ENCODE measurements at regions not wholly inside any gene's neighbourhood (a gene's known extent, or its start where the extent isn't known, plus 50 kb on each side); places are given as distances from the start of the nearest gene placed in this dataset.

GRCh38 chr5:51104556-51104955 lies 278.7 kb upstream of the ISL1 start:
- DNase-seq (ENCODE audit: low read depth) = no peak
- no peak for TF ChIP-seq CTCF (IDR thresholded peaks at IDR 0.05; ENCODE audit: insufficient read depth, low read length)
- no peak overlapping the region for H3K4me3 ChIP-seq (ENCODE audit: low read depth, low read length)

GRCh38 chr5:51109786-51110410 lies 273.4 kb upstream of the ISL1 start:
- no peak for TF ChIP-seq CTCF (IDR thresholded peaks at IDR 0.05; ENCODE audit: insufficient read depth, low read length)
- H3K4me3 ChIP-seq (ENCODE audit: low read depth, low read length) = no peak overlapping the region
- no peak for DNase-seq (ENCODE audit: low read depth)

- no peak for TF ChIP-seq CTCF (IDR thresholded peaks at IDR 0.05; ENCODE audit: insufficient read depth, low read length)
- DNase-seq (ENCODE audit: low read depth) = no peak
- H3K4me3 ChIP-seq (ENCODE audit: low read depth, low read length) = no peak overlapping the region
Observed at GRCh38 chr5:51131266-51131665, 252.0 kb upstream of the ISL1 start.

GRCh38 chr5:51138164-51138563 lies 245.1 kb upstream of the ISL1 start:
- TF ChIP-seq CTCF (IDR thresholded peaks at IDR 0.05; ENCODE audit: insufficient read depth, low read length) = no peak
- DNase-seq (ENCODE audit: low read depth) = no peak
- H3K4me3 ChIP-seq (ENCODE audit: low read depth, low read length) = no peak overlapping the region

- TF ChIP-seq CTCF (IDR thresholded peaks at IDR 0.05; ENCODE audit: insufficient read depth, low read length) = no peak
- H3K4me3 ChIP-seq (ENCODE audit: low read depth, low read length) = no peak overlapping the region
- no peak for DNase-seq (ENCODE audit: low read depth)
Observed at GRCh38 chr5:51148437-51148836, 234.8 kb upstream of the ISL1 start.

GRCh38 chr5:51156222-51156621 lies 227.0 kb upstream of the ISL1 start:
- H3K4me3 ChIP-seq (ENCODE audit: low read depth, low read length) = no peak overlapping the region
- TF ChIP-seq CTCF (IDR thresholded peaks at IDR 0.05; ENCODE audit: insufficient read depth, low read length) = no peak
- DNase-seq (ENCODE audit: low read depth) = no peak

GRCh38 chr5:51156838-51157237 lies 226.4 kb upstream of the ISL1 start:
- no peak for TF ChIP-seq CTCF (IDR thresholded peaks at IDR 0.05; ENCODE audit: insufficient read depth, low read length)
- no peak for DNase-seq (ENCODE audit: low read depth)
- no peak overlapping the region for H3K4me3 ChIP-seq (ENCODE audit: low read depth, low read length)

Measured in fibroblast of the aortic adventitia (primary cell).